Hepatocyte (in vitro differentiated cells): ENCODE measurements at regions not wholly inside any gene's neighbourhood (a gene's known extent, or its start where the extent isn't known, plus 50 kb on each side); places are given as distances from the start of the nearest gene placed in this dataset.
"Not testable (repeated sequence)": the region's sequence is repeated elsewhere in the genome, so short reads cannot be mapped to it uniquely, and the experiment has no call there.

Source experiments
- EZH2 ChIP-seq: fragments of 200-600 bp; sonication (generic); IDR thresholded peaks from 2 replicates; pipeline ENCODE4 v1.6.1; 2016; ENCODE audit warnings: antibody characterized with exemption, mild to moderate bottlenecking, borderline replicate concordance
- TF ChIP-seq, protein P1 (sequence below): fragments of 200-600 bp; sonication (generic); IDR thresholded peaks from 2 replicates; pipeline ENCODE4 v1.5.1; 2016; ENCODE audit warnings: antibody characterized with exemption, mild to moderate bottlenecking; ENCODE audit not compliant: poor library complexity

DNA sequence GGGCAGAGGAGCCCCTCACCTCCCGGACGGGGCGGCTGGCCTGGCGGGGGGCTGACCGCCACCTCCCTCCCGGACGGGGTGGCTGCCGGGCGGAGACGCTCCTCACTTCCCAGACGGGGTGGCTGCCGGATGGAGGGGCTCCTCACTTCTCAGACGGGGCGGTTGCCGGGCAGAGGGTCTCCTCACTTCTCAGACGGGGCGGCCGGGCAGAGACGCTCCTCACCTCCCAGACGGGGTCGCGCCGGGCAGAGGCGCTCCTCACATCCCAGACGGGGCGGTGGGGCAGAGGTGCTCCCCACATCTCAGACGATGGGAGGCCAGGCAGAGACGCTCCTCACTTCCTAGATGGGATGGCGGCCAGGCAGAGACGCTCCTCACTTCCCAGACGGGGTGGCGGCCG, 1615.9 kb upstream of the C9orf72 start:
- TF ChIP-seq, protein P1, sequence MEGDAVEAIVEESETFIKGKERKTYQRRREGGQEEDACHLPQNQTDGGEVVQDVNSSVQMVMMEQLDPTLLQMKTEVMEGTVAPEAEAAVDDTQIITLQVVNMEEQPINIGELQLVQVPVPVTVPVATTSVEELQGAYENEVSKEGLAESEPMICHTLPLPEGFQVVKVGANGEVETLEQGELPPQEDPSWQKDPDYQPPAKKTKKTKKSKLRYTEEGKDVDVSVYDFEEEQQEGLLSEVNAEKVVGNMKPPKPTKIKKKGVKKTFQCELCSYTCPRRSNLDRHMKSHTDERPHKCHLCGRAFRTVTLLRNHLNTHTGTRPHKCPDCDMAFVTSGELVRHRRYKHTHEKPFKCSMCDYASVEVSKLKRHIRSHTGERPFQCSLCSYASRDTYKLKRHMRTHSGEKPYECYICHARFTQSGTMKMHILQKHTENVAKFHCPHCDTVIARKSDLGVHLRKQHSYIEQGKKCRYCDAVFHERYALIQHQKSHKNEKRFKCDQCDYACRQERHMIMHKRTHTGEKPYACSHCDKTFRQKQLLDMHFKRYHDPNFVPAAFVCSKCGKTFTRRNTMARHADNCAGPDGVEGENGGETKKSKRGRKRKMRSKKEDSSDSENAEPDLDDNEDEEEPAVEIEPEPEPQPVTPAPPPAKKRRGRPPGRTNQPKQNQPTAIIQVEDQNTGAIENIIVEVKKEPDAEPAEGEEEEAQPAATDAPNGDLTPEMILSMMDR = not testable (repeated sequence)
- TF ChIP-seq EZH2 = not testable (repeated sequence)
